GM19099 (cell line): ENCODE measurements at regions not wholly inside any gene's neighbourhood (a gene's known extent, or its start where the extent isn't known, plus 50 kb on each side); places are given as distances from the start of the nearest gene placed in this dataset.

ENCODE experiments used
- POLR2A ChIP-seq: IDR thresholded peaks from 3 replicates; pipeline ENCODE4 v1.6.1; 2011; ENCODE audit warnings: low read depth; ENCODE audit not compliant: insufficient read length; ENCODE audit errors: extremely low read depth

GRCh38 chr18:8996771-8997432 is 105.6 kb upstream of the NDUFV2 start:
- TF ChIP-seq POLR2A = no peak

GRCh38 chr18:8997634-8998033 is 104.9 kb upstream of the NDUFV2 start:
- TF ChIP-seq POLR2A = no peak

GRCh38 chr18:8998481-8999217 is 103.8 kb upstream of the NDUFV2 start:
- no peak for TF ChIP-seq POLR2A

GRCh38 chr18:8999872-9000271 is 102.6 kb upstream of the NDUFV2 start:
- TF ChIP-seq POLR2A = no peak

- no peak for TF ChIP-seq POLR2A
Observed at GRCh38 chr18:9000733-9001132, 101.8 kb upstream of the NDUFV2 start.

- TF ChIP-seq POLR2A = no peak
Observed at GRCh38 chr18:9001209-9001608, 101.3 kb upstream of the NDUFV2 start.

- TF ChIP-seq POLR2A = no peak
Observed at GRCh38 chr18:9003406-9004100, 98.9 kb upstream of the NDUFV2 start.

GRCh38 chr18:9008200-9008708 is 94.2 kb upstream of the NDUFV2 start:
- no peak for TF ChIP-seq POLR2A

- TF ChIP-seq POLR2A = no peak
Observed at GRCh38 chr18:9008709-9009635, 93.5 kb upstream of the NDUFV2 start.

- TF ChIP-seq POLR2A = no peak
Observed at GRCh38 chr18:9009703-9010488, 92.6 kb upstream of the NDUFV2 start.

GRCh38 chr18:9011431-9011830 is 91.1 kb upstream of the NDUFV2 start:
- TF ChIP-seq POLR2A = no peak

- TF ChIP-seq POLR2A = no peak
Observed at GRCh38 chr18:9013926-9014373, 88.5 kb upstream of the NDUFV2 start.

- TF ChIP-seq POLR2A = no peak
Observed at GRCh38 chr18:9015689-9016088, 86.8 kb upstream of the NDUFV2 start.

GRCh38 chr18:9016633-9017166 is 85.8 kb upstream of the NDUFV2 start:
- no peak for TF ChIP-seq POLR2A
